ENCODE measurements at regions not wholly inside any gene's neighbourhood (a gene's known extent, or its start where the extent isn't known, plus 50 kb on each side); places are given as distances from the start of the nearest gene placed in this dataset.

GRCh38 chr2:139156730-139157129 is 376.5 kb upstream of the NXPH2 start:
- H3K27ac ChIP-seq (replicated peaks): no peak overlapping the region
- TF ChIP-seq POLR2AphosphoS5 (IDR thresholded peaks at IDR 0.05; ENCODE audit: low read depth) (no peak), GABPA (IDR thresholded peaks at IDR 0.05; ENCODE audit: low read depth) (no peak), SPI1 (IDR thresholded peaks at IDR 0.05; ENCODE audit: borderline replicate concordance, low read depth) (no peak)
- TF ChIP-seq, protein P1, sequence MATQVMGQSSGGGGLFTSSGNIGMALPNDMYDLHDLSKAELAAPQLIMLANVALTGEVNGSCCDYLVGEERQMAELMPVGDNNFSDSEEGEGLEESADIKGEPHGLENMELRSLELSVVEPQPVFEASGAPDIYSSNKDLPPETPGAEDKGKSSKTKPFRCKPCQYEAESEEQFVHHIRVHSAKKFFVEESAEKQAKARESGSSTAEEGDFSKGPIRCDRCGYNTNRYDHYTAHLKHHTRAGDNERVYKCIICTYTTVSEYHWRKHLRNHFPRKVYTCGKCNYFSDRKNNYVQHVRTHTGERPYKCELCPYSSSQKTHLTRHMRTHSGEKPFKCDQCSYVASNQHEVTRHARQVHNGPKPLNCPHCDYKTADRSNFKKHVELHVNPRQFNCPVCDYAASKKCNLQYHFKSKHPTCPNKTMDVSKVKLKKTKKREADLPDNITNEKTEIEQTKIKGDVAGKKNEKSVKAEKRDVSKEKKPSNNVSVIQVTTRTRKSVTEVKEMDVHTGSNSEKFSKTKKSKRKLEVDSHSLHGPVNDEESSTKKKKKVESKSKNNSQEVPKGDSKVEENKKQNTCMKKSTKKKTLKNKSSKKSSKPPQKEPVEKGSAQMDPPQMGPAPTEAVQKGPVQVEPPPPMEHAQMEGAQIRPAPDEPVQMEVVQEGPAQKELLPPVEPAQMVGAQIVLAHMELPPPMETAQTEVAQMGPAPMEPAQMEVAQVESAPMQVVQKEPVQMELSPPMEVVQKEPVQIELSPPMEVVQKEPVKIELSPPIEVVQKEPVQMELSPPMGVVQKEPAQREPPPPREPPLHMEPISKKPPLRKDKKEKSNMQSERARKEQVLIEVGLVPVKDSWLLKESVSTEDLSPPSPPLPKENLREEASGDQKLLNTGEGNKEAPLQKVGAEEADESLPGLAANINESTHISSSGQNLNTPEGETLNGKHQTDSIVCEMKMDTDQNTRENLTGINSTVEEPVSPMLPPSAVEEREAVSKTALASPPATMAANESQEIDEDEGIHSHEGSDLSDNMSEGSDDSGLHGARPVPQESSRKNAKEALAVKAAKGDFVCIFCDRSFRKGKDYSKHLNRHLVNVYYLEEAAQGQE (IDR thresholded peaks at IDR 0.05; ENCODE audit: insufficient replicate concordance, low read depth): no peak
- TF ChIP-seq, protein P2, sequence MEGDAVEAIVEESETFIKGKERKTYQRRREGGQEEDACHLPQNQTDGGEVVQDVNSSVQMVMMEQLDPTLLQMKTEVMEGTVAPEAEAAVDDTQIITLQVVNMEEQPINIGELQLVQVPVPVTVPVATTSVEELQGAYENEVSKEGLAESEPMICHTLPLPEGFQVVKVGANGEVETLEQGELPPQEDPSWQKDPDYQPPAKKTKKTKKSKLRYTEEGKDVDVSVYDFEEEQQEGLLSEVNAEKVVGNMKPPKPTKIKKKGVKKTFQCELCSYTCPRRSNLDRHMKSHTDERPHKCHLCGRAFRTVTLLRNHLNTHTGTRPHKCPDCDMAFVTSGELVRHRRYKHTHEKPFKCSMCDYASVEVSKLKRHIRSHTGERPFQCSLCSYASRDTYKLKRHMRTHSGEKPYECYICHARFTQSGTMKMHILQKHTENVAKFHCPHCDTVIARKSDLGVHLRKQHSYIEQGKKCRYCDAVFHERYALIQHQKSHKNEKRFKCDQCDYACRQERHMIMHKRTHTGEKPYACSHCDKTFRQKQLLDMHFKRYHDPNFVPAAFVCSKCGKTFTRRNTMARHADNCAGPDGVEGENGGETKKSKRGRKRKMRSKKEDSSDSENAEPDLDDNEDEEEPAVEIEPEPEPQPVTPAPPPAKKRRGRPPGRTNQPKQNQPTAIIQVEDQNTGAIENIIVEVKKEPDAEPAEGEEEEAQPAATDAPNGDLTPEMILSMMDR (IDR thresholded peaks at IDR 0.05; ENCODE audit: insufficient read depth, low read length): no peak
- no peak overlapping the region for H3K4me3 ChIP-seq (replicated peaks; ENCODE audit: insufficient read depth, low read length)
- no peaks in the 10 kb centered on the region for H3K27me3 ChIP-seq (ENCODE audit: insufficient read depth, poor library complexity, severe bottlenecking)
- DNase-seq (ENCODE audit: low read depth in 1 of 2, low spot score in 1 of 2): no peak

DNA sequence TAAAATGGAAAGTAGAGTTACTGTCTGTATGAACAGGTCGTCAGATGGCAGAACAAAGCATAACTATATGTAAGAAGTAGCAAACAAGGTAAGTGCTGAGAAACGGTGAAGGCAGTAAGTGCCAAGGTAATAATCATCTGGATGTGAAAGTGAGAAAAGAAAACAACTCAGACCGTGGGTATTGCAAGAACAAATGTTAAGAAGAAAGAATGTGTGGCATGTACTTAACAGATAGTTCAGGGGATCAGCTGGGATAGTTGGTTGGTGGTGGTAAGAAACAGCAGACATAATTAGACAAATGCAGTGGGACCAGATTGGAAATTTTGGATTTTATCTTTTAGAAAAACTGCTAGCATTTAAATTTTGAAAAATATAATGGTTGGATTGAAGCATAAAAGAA is 375.8 kb upstream of the NXPH2 start:
- Histone ChIP-seq H3K27ac (replicated peaks) (no peak overlapping the region), H3K27me3 (ENCODE audit: insufficient read depth, poor library complexity, severe bottlenecking) (no peaks in the 10 kb centered on the region), H3K4me3 (replicated peaks; ENCODE audit: insufficient read depth, low read length) (no peak overlapping the region)
- TF ChIP-seq, protein P1 (IDR thresholded peaks at IDR 0.05; ENCODE audit: insufficient replicate concordance, low read depth): no peak
- TF ChIP-seq SPI1 (IDR thresholded peaks at IDR 0.05; ENCODE audit: borderline replicate concordance, low read depth): no peak
- TF ChIP-seq, protein P2 (IDR thresholded peaks at IDR 0.05; ENCODE audit: insufficient read depth, low read length): no peak
- TF ChIP-seq GABPA (IDR thresholded peaks at IDR 0.05; ENCODE audit: low read depth): no peak
- no peak for TF ChIP-seq POLR2AphosphoS5 (IDR thresholded peaks at IDR 0.05; ENCODE audit: low read depth)
- no peak for DNase-seq (ENCODE audit: low read depth in 1 of 2, low spot score in 1 of 2)

- Histone ChIP-seq H3K27ac (replicated peaks) (no peak overlapping the region), H3K27me3 (ENCODE audit: insufficient read depth, poor library complexity, severe bottlenecking) (no peaks in the 10 kb centered on the region), H3K4me3 (replicated peaks; ENCODE audit: insufficient read depth, low read length) (no peak overlapping the region)
- TF ChIP-seq, protein P1 (IDR thresholded peaks at IDR 0.05; ENCODE audit: insufficient replicate concordance, low read depth): peak; percentile 94
- no peak for TF ChIP-seq GABPA (IDR thresholded peaks at IDR 0.05; ENCODE audit: low read depth)
- DNase-seq (ENCODE audit: low read depth in 1 of 2, low spot score in 1 of 2): no peak
These were observed 362.2 kb upstream of the NXPH2 start for GRCh38 chr2:139142252-139142880.
